ENCODE measurements at regions not wholly inside any gene's neighbourhood (a gene's known extent, or its start where the extent isn't known, plus 50 kb on each side); places are given as distances from the start of the nearest gene placed in this dataset.
"Not testable (repeated sequence)": the region's sequence is repeated elsewhere in the genome, so short reads cannot be mapped to it uniquely, and the experiment has no call there.

DNA sequence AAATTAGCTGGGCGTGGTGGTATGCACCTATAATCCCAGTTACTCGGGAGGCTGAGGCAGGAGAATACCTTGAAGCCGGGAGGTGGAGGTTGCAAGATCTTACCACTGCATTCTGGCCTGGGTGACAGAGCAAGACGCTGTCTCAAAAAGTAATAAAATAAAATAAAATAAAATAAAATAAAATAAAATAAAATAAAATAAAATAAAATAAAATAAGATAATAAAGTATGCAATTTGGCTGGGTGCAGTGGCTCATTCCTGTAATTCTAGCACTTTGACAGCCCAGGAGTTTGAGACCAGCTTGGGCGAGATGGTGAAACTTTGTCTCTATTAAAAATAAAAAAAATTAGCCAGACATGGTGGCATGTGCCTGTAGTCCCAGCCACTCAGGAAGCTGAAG is 85.6 kb upstream of the XPO1 start:
- no peak for DNase-seq (ENCODE audit: low read depth)

DNA sequence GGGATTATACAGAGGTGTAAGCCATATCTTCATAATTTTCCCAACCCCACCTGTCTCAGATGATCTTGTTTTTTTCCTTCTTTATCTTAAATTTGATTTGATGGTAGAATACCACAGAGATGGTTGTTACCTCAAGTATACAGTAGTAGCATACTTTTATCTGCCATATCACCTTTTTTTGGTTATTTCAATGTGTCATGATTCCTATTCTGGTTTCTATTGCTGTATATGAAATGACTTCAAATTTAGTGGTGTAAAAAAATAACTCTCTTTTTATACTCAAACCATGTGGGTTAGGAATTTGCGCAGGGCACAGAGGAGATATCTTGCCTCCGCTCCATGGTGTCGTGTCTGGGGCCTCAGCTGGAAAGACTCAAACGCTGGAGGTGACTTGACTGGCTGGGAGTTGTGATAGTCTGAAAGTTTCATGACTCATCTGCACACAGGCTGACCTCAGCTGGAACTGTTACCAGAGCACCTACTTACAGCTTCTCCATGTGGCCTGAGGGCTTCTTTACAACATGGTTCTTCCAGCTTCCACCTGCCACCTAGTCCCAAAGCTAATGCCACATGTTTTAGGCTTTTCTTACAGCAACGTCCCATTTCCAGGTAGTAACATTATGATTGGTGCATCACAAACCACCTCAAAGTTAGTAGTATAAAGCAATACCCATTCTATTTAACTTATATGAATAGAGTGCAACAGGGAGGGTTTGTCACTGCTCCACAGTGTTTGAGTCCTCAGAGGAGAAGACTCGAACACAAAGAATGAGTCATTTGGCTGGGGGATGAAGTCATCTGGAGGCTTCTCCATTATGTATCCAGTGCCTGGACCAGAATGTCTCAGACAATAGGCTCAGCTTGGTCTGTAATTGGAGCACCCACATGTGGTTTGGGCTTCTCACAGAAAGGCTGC is 82.3 kb upstream of the XPO1 start:
- DNase-seq (ENCODE audit: low read depth), result no peak

- DNase-seq (ENCODE audit: low read depth), result no peak
These were observed 81.4 kb upstream of the XPO1 start for GRCh38 chr2:61619561-61619960.

GRCh38 chr2:61617610-61618009 is 79.5 kb upstream of the XPO1 start:
- DNase-seq (ENCODE audit: low read depth), result no peak

GRCh38 chr2:61605245-61605644 is 67.1 kb upstream of the XPO1 start:
- no peak for DNase-seq (ENCODE audit: low read depth)

- no peak for DNase-seq (ENCODE audit: low read depth)
These were observed 66.3 kb upstream of the XPO1 start for GRCh38 chr2:61604433-61604832.

DNA sequence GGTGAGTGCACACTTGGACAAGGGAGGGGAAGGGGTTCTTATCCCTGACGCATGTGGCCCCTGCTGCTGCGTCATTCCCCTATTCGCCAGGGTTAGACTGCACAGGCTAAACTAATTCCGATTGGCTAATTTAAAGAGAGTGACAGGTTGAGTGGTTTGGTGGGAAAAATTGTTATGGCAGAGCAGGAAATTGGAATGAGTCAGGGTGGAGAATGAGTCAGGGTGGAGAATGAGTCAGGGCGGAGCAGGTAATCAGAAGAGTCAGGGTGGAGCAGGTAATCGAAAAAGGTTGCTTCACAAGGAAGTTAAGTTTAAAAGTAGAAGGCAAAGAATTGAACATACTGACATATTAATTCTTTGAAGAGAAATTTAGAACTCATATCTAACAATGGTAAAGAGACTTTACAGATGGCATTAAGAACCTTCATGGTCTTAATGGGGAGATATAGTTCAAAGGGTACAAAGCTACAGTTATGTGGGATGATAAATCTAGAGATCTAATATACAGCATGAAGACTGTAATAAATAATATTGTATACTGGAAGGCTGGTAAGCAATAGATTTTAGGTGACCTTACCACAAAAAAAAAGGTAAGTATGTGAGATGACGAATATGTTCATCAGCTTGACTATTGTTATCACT is 60.5 kb upstream of the XPO1 start:
- DNase-seq (ENCODE audit: low read depth), result not testable (repeated sequence)

GRCh38 chr2:61597300-61598289 is 59.4 kb upstream of the XPO1 start:
- no peak for DNase-seq (ENCODE audit: low read depth)

GRCh38 chr2:61594201-61594600 is 56.0 kb upstream of the XPO1 start:
- not testable (repeated sequence) for DNase-seq (ENCODE audit: low read depth)

DNA sequence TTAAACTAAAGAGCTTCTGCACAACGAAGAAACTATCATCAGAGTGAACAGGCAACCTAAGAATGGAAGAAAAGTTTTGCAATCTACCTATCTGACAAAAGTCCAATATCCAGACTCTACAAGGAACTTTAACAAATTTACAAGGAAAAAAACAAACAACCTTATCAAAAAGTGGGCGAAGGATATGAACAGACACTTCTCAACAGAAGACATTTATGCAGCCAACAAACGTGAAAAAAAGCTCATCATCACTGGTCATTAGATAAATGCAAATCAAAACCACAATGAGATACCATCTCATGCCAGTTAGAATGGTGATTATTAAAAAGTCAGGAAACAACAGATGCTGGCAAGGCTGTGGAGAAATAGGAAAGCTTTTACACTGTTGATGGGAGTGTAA is 55.5 kb upstream of the XPO1 start:
- not testable (repeated sequence) for DNase-seq (ENCODE audit: low read depth)

GRCh38 chr2:61590214-61590613 is 52.1 kb upstream of the XPO1 start:
- DNase-seq (ENCODE audit: low read depth), result no peak

DNA sequence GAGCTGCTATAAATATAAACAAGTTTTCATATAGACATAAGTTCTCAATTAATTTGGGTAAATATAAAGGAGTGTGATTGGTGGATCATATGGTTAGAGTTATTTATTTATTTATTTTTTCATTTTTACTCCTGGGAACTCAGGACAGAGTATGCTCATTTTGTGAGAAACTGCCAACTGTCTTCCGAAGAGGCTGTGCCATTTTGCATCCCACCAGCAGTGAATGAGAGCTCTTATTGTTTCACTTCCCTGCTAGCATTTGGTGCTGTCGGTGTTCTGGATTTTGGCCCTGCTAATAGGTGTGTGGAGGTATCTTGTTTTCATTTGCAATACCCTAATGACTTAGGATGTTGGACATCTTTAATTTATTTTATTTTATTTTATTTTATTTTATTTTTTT is 50.4 kb upstream of the XPO1 start:
- DNase-seq (ENCODE audit: low read depth), result no peak
